Activated B cell treated with CpG ODN at 0.5 μM for 24 hours (primary cell): ENCODE measurements at regions not wholly inside any gene's neighbourhood (a gene's known extent, or its start where the extent isn't known, plus 50 kb on each side); places are given as distances from the start of the nearest gene placed in this dataset.

Experiments
- ATAC-seq: fragments of 200-7000 bp; cut with Tn5 transposase; one replicate; pipeline ENCODE4 v1.10.0; 2021; ENCODE audit warnings: low read depth, mild to moderate bottlenecking, moderate library complexity
- CTCF ChIA-PET: fragments of 350-600 bp; sonication (Branson Sonifier 250); formaldehyde crosslinking; loops from one replicate; lab custom pipeline; 2021; ENCODE audit warnings: antibody characterized with exemption; lab: Charles Lee
- POLR2A ChIA-PET: fragments of 350-600 bp; sonication (Branson Sonifier 250); formaldehyde crosslinking; loops from one replicate; lab custom pipeline; 2021; ENCODE audit warnings: antibody characterized with exemption; lab: Charles Lee
- DNase-seq: peaks from one replicate; pipeline ENCODE4 v3.0.0; 2022
- H3K27ac Mint-ChIP-seq: one replicate; pipeline ENCODE4 v1.8.0; 2020; ENCODE audit warnings: mixed read lengths
- H3K27me3 Mint-ChIP-seq: one replicate; pipeline ENCODE4 v1.8.0; 2021; ENCODE audit warnings: mixed read lengths
- H3K36me3 Mint-ChIP-seq: one replicate; pipeline ENCODE4 v1.8.0; 2021; ENCODE audit warnings: low read depth, mixed read lengths
- H3K4me1 Mint-ChIP-seq: one replicate; pipeline ENCODE4 v1.8.0; 2021; ENCODE audit warnings: mixed read lengths
- H3K4me3 Mint-ChIP-seq: one replicate; pipeline ENCODE4 v1.8.0; 2020; ENCODE audit warnings: mild to moderate bottlenecking, mixed read lengths
- H3K9me3 Mint-ChIP-seq: one replicate; pipeline ENCODE4 v1.8.0; 2020; ENCODE audit warnings: mixed read lengths
- CTCF ChIP-seq: fragments of 200-600 bp; IDR thresholded peaks from one replicate; pipeline ENCODE4 v1.8.0; 2022; ENCODE audit warnings: antibody characterized with exemption, mild to moderate bottlenecking
- intact Hi-C: fragments of 100-400 bp; cut with micrococcal nuclease; formaldehyde crosslinking; loops from one replicate; pipeline ENCODE4 v1.15.1; 2024

GRCh38 chr14:34330846-34331245 is 131.2 kb downstream of the SPTSSA start:
- intact Hi-C loops = loop anchor here (1.0 to 5.0 kb wide), 4 partner anchors 167 to 1092 kb away; partner anchors contain the start of gene EAPP
- no peak for DNase-seq
- Mint-ChIP-seq H3K27me3 (no peaks in the 10 kb centered on the region), H3K36me3 (no peaks in the 10 kb centered on the region), H3K9me3 (no peaks in the 10 kb centered on the region), H3K4me3 (no peak overlapping the region), H3K27ac (no peak overlapping the region), H3K4me1 (peaks cover 19% of the 10 kb centered on the region)
- TF ChIP-seq CTCF = no peak
- ATAC-seq = no peak
- CTCF ChIA-PET = interaction anchor here (1.2 to 1.9 kb wide), 2 partner anchors 8 to 132 kb away, joined by 4 to 6 read pairs; partner anchors contain the start of gene SPTSSA
- POLR2A ChIA-PET = no interaction called here

GRCh38 chr14:34329301-34329700 is 132.7 kb downstream of the SPTSSA start:
- no peak for ATAC-seq
- Mint-ChIP-seq H3K9me3 (no peaks in the 10 kb centered on the region), H3K4me1 (peaks cover 14% of the 10 kb centered on the region), H3K36me3 (no peaks in the 10 kb centered on the region), H3K4me3 (no peak overlapping the region), H3K27me3 (peaks cover 5% of the 10 kb centered on the region), H3K27ac (no peak overlapping the region)
- ChIA-PET POLR2A (no interaction called here), CTCF (interaction anchor here (0.7 to 0.9 kb wide), 2 partner anchors 12 to 76 kb away, joined by 3 read pairs; no protein-coding TSS in a partner anchor)
- no peak for TF ChIP-seq CTCF
- DNase-seq = no peak
- intact Hi-C loops = no loop called here

GRCh38 chr14:34328178-34328577 is 133.9 kb downstream of the SPTSSA start:
- ATAC-seq = no peak
- intact Hi-C loops = no loop called here
- no peak for DNase-seq
- Mint-ChIP-seq H3K9me3 (no peaks in the 10 kb centered on the region), H3K4me1 (peaks cover 14% of the 10 kb centered on the region), H3K27me3 (peaks cover 5% of the 10 kb centered on the region), H3K4me3 (no peak overlapping the region), H3K27ac (no peak overlapping the region), H3K36me3 (no peaks in the 10 kb centered on the region)
- ChIA-PET POLR2A (no interaction called here), CTCF (interaction anchor here (0.9 to 1.2 kb wide), 2 partner anchors 10 to 11 kb away, joined by 3 read pairs; no protein-coding TSS in a partner anchor)
- TF ChIP-seq CTCF = no peak

- no peak for TF ChIP-seq CTCF
- no peaks in the 10 kb centered on the region for H3K9me3 Mint-ChIP-seq
- H3K27ac Mint-ChIP-seq = no peak overlapping the region
- ChIA-PET CTCF (interaction anchor here (1.0 to 1.5 kb wide), 3 partner anchors 10 to 485 kb away, joined by 3 to 5 read pairs (median 3); no protein-coding TSS in a partner anchor), POLR2A (no interaction called here)
- H3K4me1 Mint-ChIP-seq = no peaks in the 10 kb centered on the region
- H3K36me3 Mint-ChIP-seq = no peaks in the 10 kb centered on the region
- no peak overlapping the region for H3K4me3 Mint-ChIP-seq
- ATAC-seq (no peak), DNase-seq (no peak)
- intact Hi-C loops = no loop called here
- peaks cover 5% of the 10 kb centered on the region for H3K27me3 Mint-ChIP-seq
These were observed 136.5 kb downstream of the SPTSSA start for GRCh38 chr14:34325493-34325892.

GRCh38 chr14:34324363-34324795 is 137.7 kb downstream of the SPTSSA start:
- peaks cover 5% of the 10 kb centered on the region for H3K27me3 Mint-ChIP-seq
- no peaks in the 10 kb centered on the region for H3K36me3 Mint-ChIP-seq
- TF ChIP-seq CTCF = peak; percentile 87
- ATAC-seq = no peak
- H3K4me3 Mint-ChIP-seq = no peak overlapping the region
- DNase-seq = no peak
- no peaks in the 10 kb centered on the region for H3K9me3 Mint-ChIP-seq
- intact Hi-C loops = loop anchor here (1.0 kb wide), 1 partner anchor 1748 kb away; no protein-coding TSS in a partner anchor
- no peaks in the 10 kb centered on the region for H3K4me1 Mint-ChIP-seq
- POLR2A ChIA-PET = no interaction called here
- CTCF ChIA-PET = interaction anchor here (1.5 kb wide), 2 partner anchors 13 to 484 kb away, joined by 3 to 5 read pairs; no protein-coding TSS in a partner anchor
- H3K27ac Mint-ChIP-seq = no peak overlapping the region
